ENCODE measurements at regions not wholly inside any gene's neighbourhood (a gene's known extent, or its start where the extent isn't known, plus 50 kb on each side); places are given as distances from the start of the nearest gene placed in this dataset.

DNA sequence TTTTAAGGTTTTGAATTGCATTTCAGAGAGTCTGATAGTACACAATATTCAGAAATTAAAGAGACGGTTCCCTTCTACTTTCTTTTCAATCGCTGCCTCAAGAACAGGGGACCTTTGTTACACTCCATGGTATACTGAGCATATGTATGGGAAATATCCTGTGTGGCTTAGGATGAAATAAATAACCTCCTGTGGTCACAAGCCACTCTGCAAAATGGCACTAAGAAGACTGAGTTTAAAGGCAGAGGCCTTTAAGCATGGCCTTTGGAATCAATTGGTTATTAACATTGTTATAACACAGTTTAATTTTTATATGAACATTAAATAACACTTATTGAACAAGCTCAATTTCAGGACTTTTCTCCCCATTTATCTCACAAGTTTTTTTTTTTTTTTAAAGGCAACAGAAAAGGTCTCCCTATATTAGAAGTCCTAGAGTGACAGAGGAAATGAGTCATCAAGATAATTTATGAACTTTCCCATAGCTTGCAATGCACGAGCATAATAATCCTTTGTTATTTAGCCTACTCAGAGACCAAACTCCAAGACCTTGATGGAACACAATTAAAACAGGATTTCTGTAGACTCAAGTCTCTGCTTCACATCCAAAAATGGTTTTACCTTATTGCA lies 341.9 kb downstream of the TMEM167A start:
- Histone ChIP-seq H3K14ac (ENCODE audit: insufficient read length) (no peak overlapping the region), H2BK15ac (ENCODE audit: low read length) (no peak overlapping the region), H3K36me3 (ENCODE audit: control insufficient read depth in 2 of 4, insufficient read depth in 4 of 4, low read length in 3 of 4) (no peaks in the 10 kb centered on the region), H4K5ac (ENCODE audit: insufficient read length, low read depth, low read length) (no peak overlapping the region), H3K23ac (ENCODE audit: insufficient read length) (no peak overlapping the region), H2AK5ac (ENCODE audit: low read depth, low read length) (no peak overlapping the region), H3K4me1 (replicated peaks in 1 of 4; ENCODE audit: control insufficient read depth in 3 of 4, insufficient read depth in 4 of 4, low read length in 3 of 4) (no peaks in the 10 kb centered on the region), H3K18ac (ENCODE audit: extremely low read depth, low read length) (no peak overlapping the region), H3K4me2 (ENCODE audit: insufficient read depth in 1 of 2, low read depth in 2 of 2, low read length in 2 of 2) (no peak overlapping the region), H2BK20ac (ENCODE audit: low read length) (no peak overlapping the region), H2BK12ac (ENCODE audit: low read depth, low read length) (no peak overlapping the region), H3K23me2 (ENCODE audit: low read depth, low read length) (no peaks in the 10 kb centered on the region; the same call in 1 of the 2 replicates), H2BK120ac (replicated peaks; ENCODE audit: low read depth, low read length) (no peak overlapping the region), H3K56ac (replicated peaks; ENCODE audit: insufficient read length, low read depth, low read length) (no peak overlapping the region), H3K9ac (replicated peaks in 1 of 4; ENCODE audit: extremely low read depth in 1 of 4, low read depth in 3 of 4, low read length in 3 of 4) (no peak overlapping the region), H2BK5ac (ENCODE audit: low read depth, low read length) (no peak overlapping the region), H3K27ac (ENCODE audit: low read depth, low read length) (no peak overlapping the region), H4K8ac (ENCODE audit: extremely low read depth, insufficient read depth, low read length) (no peak overlapping the region), H3K4me3 (ENCODE audit: extremely low read depth in 1 of 4, insufficient read depth in 2 of 4, low read depth in 3 of 4, low read length in 4 of 4) (no peak overlapping the region), H3K79me2 (ENCODE audit: control insufficient read depth in 1 of 2, insufficient read depth in 2 of 2, low read length in 2 of 2) (no peaks in the 10 kb centered on the region), H3K9me3 (ENCODE audit: insufficient read depth in 2 of 2, low read depth in 1 of 2, low read length in 1 of 2) (no peaks in the 10 kb centered on the region), H3K27me3 (replicated peaks in 1 of 4; ENCODE audit: control insufficient read depth in 3 of 4, extremely low read depth in 1 of 4, insufficient read depth in 3 of 4, low read length in 3 of 4) (no peaks in the 10 kb centered on the region), H3K4ac (replicated peaks; ENCODE audit: insufficient read length, low read depth, low read length) (no peak overlapping the region), H4K20me1 (replicated peaks in 1 of 2; ENCODE audit: control insufficient read depth in 1 of 2, insufficient read depth in 2 of 2, low read length in 2 of 2) (no peaks in the 10 kb centered on the region), H2AFZ (ENCODE audit: low read length) (no peak overlapping the region), H3K79me1 (ENCODE audit: low read depth, low read length) (no peaks in the 10 kb centered on the region), H4K91ac (replicated peaks; ENCODE audit: insufficient read length, low read length) (no peak overlapping the region)
- FAIRE-seq (no peak), DNase-seq (ENCODE audit: low read depth in 1 of 2, low spot score in 2 of 2) (no peak)
- 90% methylated on average over 3 of the region's 3 CpGs; no CpG with 5 or more reads in 1 of the 2 experiments for WGBS, 2 experiments (ENCODE audit: extremely low coverage in 1 of 2, insufficient coverage in 1 of 2, insufficient read length in 1 of 2, insufficient replicate concordance in 2 of 2, low coverage in 1 of 2, low lambda C conversion rate in 2 of 2, missing lambda C conversion rate in 1 of 2)
- ChIA-PET POLR2A (ENCODE audit: partially characterized antibody) (no interaction called here), CTCF (ENCODE audit: partially characterized antibody) (interaction anchor here (0.7 to 1.0 kb wide), 2 partner anchors 357 to 1126 kb away, joined by 3 to 4 read pairs; no protein-coding TSS in a partner anchor)
- TF ChIP-seq SIX5 (IDR thresholded peaks at IDR 0.05; ENCODE audit: low read depth, low read length): no peak

All from H1 (cell line).